ENCODE measurements at regions not wholly inside any gene's neighbourhood (a gene's known extent, or its start where the extent isn't known, plus 50 kb on each side); places are given as distances from the start of the nearest gene placed in this dataset.
"Not testable (repeated sequence)": the region's sequence is repeated elsewhere in the genome, so short reads cannot be mapped to it uniquely, and the experiment has no call there.

- H3K4me3 ChIP-seq (ENCODE audit: low read depth, low read length), result no peak overlapping the region
- no peak for TF ChIP-seq CTCF (conservative IDR thresholded peaks at IDR 0.05; ENCODE audit: low read depth, low read length)
- DNase-seq (ENCODE audit: low read depth), result no peak
These were observed 239.1 kb downstream of the CHM start for GRCh38 chrX:85808217-85808616.

- not testable (repeated sequence) for H3K4me3 ChIP-seq (ENCODE audit: low read depth, low read length); DNase-seq (ENCODE audit: low read depth)
These were observed 275.0 kb downstream of the CHM start for GRCh38 chrX:85772391-85772790.

GRCh38 chrX:85765651-85766050, 281.7 kb downstream of the CHM start:
- no peak for DNase-seq (ENCODE audit: low read depth)
- no peak for TF ChIP-seq CTCF (conservative IDR thresholded peaks at IDR 0.05; ENCODE audit: low read depth, low read length)
- H3K4me3 ChIP-seq (ENCODE audit: low read depth, low read length), result no peak overlapping the region

- not testable (repeated sequence) for H3K4me3 ChIP-seq (ENCODE audit: low read depth, low read length); DNase-seq (ENCODE audit: low read depth)
These were observed 324.3 kb downstream of the CHM start for GRCh38 chrX:85723025-85723424.

- H3K4me3 ChIP-seq (ENCODE audit: low read depth, low read length); DNase-seq (ENCODE audit: low read depth): not testable (repeated sequence)
These were observed 323.8 kb upstream of the POF1B start for GRCh38 chrX:85703233-85703632.

GRCh38 chrX:85698921-85699320, 319.5 kb upstream of the POF1B start:
- TF ChIP-seq CTCF (conservative IDR thresholded peaks at IDR 0.05; ENCODE audit: low read depth, low read length), result no peak
- DNase-seq (ENCODE audit: low read depth), result no peak
- no peak overlapping the region for H3K4me3 ChIP-seq (ENCODE audit: low read depth, low read length)

GRCh38 chrX:85685843-85686242, 306.4 kb upstream of the POF1B start:
- no peak for TF ChIP-seq CTCF (conservative IDR thresholded peaks at IDR 0.05; ENCODE audit: low read depth, low read length)
- DNase-seq (ENCODE audit: low read depth), result no peak
- no peak overlapping the region for H3K4me3 ChIP-seq (ENCODE audit: low read depth, low read length)

- no peak for DNase-seq (ENCODE audit: low read depth)
- no peak overlapping the region for H3K4me3 ChIP-seq (ENCODE audit: low read depth, low read length)
- TF ChIP-seq CTCF (conservative IDR thresholded peaks at IDR 0.05; ENCODE audit: low read depth, low read length), result no peak
These were observed 287.0 kb upstream of the POF1B start for GRCh38 chrX:85666471-85666870.

- DNase-seq (ENCODE audit: low read depth); H3K4me3 ChIP-seq (ENCODE audit: low read depth, low read length): not testable (repeated sequence)
These were observed 284.5 kb upstream of the POF1B start for GRCh38 chrX:85663970-85664369.

All from choroid plexus epithelial cell (primary cell).